Cardiac septum (tissue), 1 donor: ENCODE measurements at regions not wholly inside any gene's neighbourhood (a gene's known extent, or its start where the extent isn't known, plus 50 kb on each side); places are given as distances from the start of the nearest gene placed in this dataset.

Experiments
- DNase-seq: peaks from one replicate; pipeline ENCODE4 v3.0.0-alpha.2; 2020; ENCODE audit warnings: low spot score
- intact Hi-C: fragments of 100-400 bp; cut with DNase I; formaldehyde crosslinking; loops from one replicate; pipeline ENCODE4 v1.14.0; 2022
- donor health status: DM: no; HTN: no; CAD: no.

- intact Hi-C loops, result no loop called here
- DNase-seq, result no peak
Observed at GRCh38 chr12:113664224-113664681, 192.6 kb upstream of the LHX5 start.

DNA sequence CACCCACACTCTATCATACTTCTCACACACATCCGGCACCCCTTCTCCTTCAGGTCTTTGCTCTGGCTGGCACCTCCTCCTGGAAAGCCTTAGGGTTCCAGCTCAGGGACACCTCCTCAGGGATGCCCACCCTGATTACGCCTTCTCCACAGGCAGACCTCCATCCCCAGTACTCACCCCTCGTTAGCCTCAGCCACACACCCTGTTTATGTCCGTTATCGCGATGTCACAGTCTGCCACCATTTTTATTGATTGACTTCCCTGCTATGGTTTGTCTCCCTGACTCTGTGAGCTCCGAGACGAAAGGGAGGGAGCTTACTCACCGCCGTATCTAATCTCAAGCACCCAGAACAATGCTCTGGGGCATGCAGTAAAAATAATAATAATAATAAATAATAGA, 191.7 kb upstream of the LHX5 start:
- intact Hi-C loops, result no loop called here
- no peak for DNase-seq

- intact Hi-C loops, result no loop called here
- no peak for DNase-seq
Observed at GRCh38 chr12:113660936-113661335, 189.3 kb upstream of the LHX5 start.

- intact Hi-C loops, result no loop called here
- no peak for DNase-seq
Observed at GRCh38 chr12:113659416-113659815, 187.7 kb upstream of the LHX5 start.

DNA sequence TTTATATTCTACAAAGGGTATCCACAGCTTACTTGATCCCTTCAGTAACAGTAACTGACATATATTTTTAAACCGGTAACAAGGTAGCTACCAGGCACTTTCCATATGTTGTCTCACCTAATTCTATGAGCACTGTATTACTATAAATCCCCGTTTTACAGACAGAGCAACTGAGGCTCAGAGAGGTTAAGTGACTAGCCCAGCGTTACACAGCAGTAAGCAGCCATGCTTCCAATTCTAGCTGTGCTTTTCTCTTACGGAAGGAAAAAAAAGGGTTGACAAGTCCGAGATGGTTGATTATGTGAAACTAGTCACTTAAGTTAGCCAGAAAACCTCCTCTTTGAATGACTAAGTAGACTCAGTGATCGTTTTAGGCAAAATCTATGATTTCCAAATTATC, 187.3 kb upstream of the LHX5 start:
- intact Hi-C loops, result no loop called here
- DNase-seq, result no peak

DNA sequence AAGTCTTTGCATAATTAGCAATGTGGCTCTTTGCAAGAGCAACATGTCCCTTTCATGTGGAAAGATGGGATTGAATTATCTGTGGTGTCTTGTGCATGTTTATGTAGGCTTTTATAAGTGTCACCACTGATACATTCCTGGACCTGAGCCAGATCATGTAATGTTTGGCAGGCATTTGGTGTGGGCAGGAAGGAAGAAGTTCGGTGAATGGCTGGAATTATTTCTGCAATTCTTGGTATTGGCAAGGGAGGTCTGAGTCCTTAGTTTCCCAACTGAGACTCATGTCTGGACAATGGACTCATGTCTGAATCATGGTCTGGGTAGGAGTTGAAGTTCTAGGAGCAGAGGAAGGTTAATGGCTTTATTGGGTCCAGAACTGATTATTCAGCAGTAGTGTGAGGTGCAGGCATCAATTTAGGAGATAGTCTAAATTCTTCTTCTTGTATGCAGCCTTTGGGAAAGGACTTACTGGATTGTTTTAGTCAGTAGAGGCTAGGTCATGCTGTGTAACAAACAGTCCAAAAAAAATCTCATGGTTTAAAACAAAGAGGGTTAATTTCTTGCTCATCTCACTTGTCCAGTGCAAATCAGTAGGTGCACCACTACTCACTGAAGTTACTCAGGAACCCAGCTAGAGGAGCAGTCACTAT, 186.5 kb upstream of the LHX5 start:
- intact Hi-C loops, result no loop called here
- no peak for DNase-seq

GRCh38 chr12:113655919-113656318, 184.2 kb upstream of the LHX5 start:
- intact Hi-C loops, result no loop called here
- no peak for DNase-seq

GRCh38 chr12:113655479-113655878, 183.8 kb upstream of the LHX5 start:
- intact Hi-C loops, result no loop called here
- DNase-seq, result no peak

DNA sequence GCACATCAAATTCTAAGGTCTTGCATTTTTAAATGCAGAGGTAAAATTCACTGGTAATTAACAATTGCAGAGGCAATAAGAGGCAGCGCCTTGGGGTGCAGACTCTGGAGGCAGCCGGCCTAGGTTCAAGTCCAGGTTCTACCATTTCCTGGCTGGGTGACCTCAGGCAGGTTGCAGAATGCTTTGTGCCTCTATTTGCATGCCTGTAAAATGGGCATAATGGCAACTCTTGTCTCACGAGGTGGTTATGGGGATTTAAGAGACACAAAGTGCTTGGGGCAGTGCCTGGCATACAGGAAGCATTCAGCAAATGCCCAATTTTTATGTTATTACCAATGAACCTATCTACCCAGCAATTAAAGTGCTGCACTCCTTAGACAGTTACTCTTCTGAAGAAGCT, 180.0 kb upstream of the LHX5 start:
- no peak for DNase-seq
- intact Hi-C loops, result no loop called here

DNA sequence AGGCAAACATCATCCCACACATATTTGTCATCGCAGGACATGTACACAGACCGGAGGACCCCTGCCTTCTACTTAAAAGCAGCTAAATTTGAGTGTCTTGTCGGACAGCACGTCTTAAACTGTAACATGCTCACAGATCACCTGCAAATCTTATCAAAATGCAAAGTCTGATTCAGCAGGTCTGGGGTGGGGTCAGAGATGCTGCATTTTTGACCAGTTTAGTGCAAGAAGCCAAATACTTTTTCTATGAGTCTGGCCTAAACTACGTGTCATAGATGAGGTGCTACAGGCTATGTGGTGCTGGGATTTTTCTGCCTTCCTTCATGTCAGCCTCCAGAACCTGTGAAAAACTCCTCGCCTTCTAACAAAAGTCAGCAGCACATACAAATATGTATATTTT, 178.8 kb upstream of the LHX5 start:
- no peak for DNase-seq
- intact Hi-C loops, result no loop called here

- DNase-seq, result no peak
- intact Hi-C loops, result no loop called here
Observed at GRCh38 chr12:113649256-113649830, 177.7 kb upstream of the LHX5 start.

DNA sequence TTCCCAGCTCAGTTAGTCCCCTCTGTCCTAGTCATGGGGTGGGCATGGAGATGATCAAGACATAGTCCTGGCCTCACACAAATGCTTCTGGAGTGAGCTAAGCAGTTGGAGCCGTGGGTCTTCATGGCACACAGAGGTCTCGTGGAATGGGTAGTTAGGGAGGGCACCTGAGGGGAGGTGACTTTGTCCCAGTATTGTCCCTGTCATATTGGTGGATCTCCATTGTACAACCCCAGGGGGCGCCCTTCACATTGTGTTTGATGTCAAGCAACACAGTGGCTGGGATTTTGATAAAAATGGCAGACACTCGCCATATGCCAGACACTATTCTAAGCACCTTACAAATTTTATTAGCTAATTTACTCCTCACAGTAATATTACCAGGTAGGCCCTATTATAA, 175.4 kb upstream of the LHX5 start:
- no peak for DNase-seq

DNA sequence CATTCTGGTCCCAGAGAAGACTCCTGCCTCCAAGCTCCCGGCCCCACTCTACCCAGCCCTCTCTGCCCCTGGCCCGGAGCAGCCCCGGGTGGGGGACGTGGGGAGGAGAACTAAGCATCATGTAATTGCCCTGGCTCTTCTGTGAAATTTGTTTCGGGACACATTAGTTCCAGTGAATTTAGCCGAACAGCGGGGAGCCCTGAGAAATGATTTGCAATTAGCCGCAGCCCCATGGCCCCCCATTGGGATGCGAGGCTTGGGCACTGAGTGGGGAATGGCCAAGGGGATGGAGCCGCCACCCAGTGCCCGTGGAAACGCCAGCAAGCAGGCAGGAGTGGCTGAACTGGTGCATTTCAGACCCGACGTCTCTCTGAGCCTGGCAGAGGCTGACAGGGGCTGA, 173.9 kb upstream of the LHX5 start:
- intact Hi-C loops, result no loop called here
- no peak for DNase-seq

More for the DNA sequence above, 175.4 kb upstream of the LHX5 start:
- intact Hi-C loops, result no loop called here

- intact Hi-C loops, result no loop called here
- no peak for DNase-seq
Observed at GRCh38 chr12:113645183-113645582, 173.5 kb upstream of the LHX5 start.

DNA sequence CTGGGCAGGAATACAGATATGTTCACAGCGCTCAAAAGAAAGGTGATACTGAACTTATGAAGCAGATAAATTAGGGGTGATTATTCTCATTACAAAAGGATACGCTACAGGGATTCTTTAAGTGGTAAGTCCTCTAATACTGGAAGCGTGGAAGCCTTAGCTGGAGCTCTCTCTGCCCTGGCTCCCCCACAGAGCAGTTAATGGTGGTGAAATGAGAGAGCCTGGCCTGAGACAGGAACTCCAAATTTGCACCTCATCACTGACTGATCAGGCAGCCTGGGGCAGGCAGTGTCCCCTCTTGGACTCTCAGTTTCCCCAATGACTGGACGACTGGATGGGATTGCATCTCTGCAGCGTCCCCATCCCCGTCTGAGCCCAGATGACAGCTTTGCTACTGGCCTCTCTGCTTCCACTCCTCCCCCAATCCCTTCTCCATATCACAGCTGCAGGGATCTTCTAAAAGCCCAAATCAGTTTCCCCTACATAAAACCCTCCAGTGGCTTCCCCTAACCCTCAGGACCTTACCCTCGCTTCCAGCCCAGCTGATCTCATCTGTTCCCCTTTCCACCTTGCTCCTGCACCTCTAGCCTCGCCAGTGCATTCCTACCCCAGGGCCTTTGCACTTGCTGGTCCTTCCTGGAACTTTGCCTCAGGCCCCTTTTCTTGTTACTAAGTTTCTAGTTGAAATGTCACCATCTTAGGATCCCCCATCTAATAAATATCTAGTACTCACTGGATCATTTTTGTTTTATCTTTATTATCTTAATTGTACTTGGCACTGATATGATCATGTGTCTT, 171.7 kb upstream of the LHX5 start:
- no peak for DNase-seq
- intact Hi-C loops, result no loop called here

DNA sequence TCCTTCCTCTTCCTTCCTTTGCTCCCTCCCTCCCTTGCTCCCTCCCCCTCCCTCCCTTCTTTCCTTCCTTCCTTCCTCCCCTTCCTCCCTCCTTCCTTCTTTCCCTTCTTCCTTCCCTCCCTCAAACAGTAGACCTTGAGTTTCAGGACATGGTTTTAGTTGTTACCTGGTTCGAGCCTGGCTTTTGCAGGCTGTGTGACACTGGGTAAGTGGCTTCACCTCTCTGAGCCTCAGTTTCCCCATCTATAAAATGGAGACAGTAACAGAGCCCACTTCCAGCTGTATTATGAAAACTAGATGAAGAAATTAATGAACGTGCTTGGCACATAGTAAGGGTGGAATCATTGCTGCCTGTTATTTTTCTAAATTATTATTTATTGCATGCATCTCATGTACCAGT, 171.0 kb upstream of the LHX5 start:
- intact Hi-C loops, result no loop called here
- no peak for DNase-seq

DNA sequence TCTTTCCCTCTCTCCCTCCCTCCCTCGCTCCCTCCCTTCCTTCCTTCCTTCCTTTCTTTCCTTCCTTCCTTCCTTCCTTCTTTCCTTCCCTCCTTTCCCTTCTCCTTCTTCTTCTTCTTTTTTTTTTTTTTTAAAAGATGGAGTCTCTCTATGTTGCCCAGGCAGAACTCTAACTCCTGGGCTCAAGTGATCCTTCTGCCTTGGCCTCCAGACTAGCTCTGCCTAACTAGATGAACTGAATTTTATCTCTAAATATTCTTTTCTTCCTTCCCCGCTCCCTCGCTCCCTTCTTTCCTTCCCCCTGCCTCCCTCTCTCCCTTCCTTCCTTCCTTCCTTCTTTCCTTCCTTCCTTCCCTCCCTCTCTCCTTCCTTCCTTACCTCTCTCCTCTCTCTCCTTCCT, 170.5 kb upstream of the LHX5 start:
- no peak for DNase-seq

DNA sequence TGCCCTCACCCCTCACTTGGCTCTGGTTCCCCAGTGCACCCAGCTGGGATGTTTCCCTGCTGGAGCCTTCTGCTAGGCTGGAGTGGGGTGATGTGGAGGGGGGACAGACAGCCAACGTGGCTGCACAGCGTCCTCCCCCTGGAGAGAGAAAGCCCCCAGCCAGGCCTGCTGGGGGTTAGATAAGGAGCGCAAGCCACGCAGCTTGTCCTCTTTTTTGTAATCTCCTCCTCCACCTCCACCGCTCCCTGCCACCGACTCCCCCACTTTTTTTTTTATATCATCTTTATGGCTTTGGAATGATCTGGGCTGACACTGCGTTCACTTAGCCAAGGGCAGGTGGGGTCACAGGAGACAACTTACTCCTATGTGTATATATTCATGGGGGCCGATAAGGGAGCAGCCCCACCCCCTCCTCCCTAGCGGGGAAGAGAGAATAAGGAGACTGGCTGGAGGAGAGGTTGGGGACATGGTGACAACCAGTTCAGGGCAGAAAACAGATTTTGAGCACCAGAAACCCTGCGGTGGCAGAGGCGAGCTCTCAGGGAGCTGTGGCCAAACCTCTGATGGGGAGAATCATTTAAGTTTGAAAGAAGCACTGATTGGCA, 169.9 kb upstream of the LHX5 start:
- no peak for DNase-seq
- intact Hi-C loops, result no loop called here

More for the DNA sequence above, 170.5 kb upstream of the LHX5 start:
- intact Hi-C loops, result no loop called here

DNA sequence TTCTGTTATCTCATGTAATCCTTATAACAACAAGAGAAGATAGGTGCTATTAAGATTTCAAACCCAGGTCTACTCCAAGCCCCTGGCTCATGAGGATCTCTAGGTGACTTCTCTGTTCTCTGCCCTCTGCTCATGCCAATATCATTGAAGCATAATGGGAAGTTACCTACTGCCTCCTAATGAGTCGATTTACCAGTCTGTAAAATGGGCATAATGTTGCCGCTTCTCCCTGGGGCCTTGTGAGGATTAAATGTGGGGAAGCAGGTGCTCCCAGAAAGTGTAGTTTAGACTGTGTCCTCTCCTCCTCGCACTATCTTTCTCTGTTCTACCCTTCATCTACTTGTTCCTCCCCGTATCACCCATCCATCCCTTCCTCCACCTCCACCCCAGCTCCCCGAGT, 169.2 kb upstream of the LHX5 start:
- DNase-seq, result no peak
- intact Hi-C loops, result no loop called here

- no peak for DNase-seq
- intact Hi-C loops, result no loop called here
Observed at GRCh38 chr12:113639474-113639873, 167.8 kb upstream of the LHX5 start.

GRCh38 chr12:113638460-113638775, 166.7 kb upstream of the LHX5 start:
- intact Hi-C loops, result no loop called here
- DNase-seq, result no peak
